ENCODE measurements at regions not wholly inside any gene's neighbourhood (a gene's known extent, or its start where the extent isn't known, plus 50 kb on each side); places are given as distances from the start of the nearest gene placed in this dataset.

DNA sequence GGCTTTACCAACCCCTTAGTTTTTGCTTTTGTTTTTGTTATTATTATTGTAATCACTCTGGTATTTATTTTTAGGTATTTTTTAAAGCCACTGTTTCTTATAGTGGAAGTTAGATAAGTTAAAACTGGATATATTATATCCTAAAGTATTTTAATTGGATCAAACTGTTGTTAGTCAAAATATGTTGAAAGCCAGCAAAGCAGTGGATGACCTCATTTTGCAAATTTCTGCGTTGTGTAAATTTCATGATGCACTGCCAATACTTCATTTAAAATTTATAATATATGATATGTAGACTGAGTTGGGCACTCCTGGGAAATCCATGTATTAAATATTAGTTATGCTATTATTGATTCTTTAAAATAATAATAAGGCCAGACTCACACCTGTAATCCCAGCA is 661.7 kb upstream of the NRXN1 start:
- no peaks in the 10 kb centered on the region for H3K36me3 Mint-ChIP-seq (ENCODE audit: low read depth)
- peaks cover 13% of the 10 kb centered on the region for H3K9me3 Mint-ChIP-seq
- no peaks in the 10 kb centered on the region for H3K4me1 Mint-ChIP-seq (ENCODE audit: low read depth)
- H3K27ac Mint-ChIP-seq, result no peak overlapping the region
- H3K4me3 Mint-ChIP-seq, result no peak overlapping the region
- DNase-seq (ENCODE audit: low spot score), result no peak
- H3K27me3 Mint-ChIP-seq (ENCODE audit: low read depth), result no peaks in the 10 kb centered on the region

DNA sequence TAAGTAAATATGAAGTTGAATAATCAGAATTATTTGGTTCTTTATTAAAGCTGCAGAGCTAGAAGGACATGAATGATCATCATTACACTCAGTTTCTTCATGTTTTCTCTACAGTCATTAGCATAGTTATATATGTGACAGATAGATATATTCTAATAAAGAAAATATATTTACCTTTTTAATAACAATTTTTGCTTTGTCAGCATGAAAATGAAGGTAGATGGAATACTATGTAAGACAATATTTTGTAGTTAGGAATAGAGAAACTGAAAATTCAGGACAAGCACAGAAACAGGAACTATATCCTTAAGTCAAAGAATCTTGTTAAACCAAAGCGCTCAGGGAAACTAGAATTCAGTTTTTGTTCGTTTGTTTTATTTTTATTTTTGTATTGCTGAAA is 649.9 kb upstream of the NRXN1 start:
- Mint-ChIP-seq H3K4me3 (no peak overlapping the region), H3K27ac (no peak overlapping the region), H3K36me3 (ENCODE audit: low read depth) (no peaks in the 10 kb centered on the region), H3K27me3 (ENCODE audit: low read depth) (no peaks in the 10 kb centered on the region), H3K9me3 (peaks cover 34% of the 10 kb centered on the region), H3K4me1 (ENCODE audit: low read depth) (no peaks in the 10 kb centered on the region)
- DNase-seq (ENCODE audit: low spot score), result no peak

DNA sequence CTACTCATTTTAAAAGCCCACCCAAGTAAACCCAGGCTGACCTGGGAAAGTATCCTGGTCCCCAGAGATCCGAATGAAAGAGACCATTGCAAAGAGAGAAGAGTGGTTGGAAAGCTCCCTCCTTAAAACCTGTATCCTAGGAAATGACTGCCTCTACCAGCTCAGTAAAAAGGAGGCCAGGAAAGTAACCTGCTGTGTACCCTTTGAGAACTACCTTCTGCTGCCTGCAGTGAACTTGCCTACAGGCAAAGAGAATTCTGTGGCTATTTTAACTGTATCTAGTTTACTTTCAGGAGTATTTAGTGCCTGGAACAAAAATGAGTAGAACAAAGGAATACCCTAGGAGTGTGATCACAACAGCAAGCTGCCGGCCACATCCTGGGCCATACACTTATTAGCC is 641.7 kb upstream of the NRXN1 start:
- Mint-ChIP-seq H3K4me3 (no peak overlapping the region), H3K27ac (no peak overlapping the region), H3K4me1 (ENCODE audit: low read depth) (no peaks in the 10 kb centered on the region), H3K9me3 (peaks cover 17% of the 10 kb centered on the region), H3K27me3 (ENCODE audit: low read depth) (no peaks in the 10 kb centered on the region), H3K36me3 (ENCODE audit: low read depth) (no peaks in the 10 kb centered on the region)
- DNase-seq (ENCODE audit: low spot score), result no peak

DNA sequence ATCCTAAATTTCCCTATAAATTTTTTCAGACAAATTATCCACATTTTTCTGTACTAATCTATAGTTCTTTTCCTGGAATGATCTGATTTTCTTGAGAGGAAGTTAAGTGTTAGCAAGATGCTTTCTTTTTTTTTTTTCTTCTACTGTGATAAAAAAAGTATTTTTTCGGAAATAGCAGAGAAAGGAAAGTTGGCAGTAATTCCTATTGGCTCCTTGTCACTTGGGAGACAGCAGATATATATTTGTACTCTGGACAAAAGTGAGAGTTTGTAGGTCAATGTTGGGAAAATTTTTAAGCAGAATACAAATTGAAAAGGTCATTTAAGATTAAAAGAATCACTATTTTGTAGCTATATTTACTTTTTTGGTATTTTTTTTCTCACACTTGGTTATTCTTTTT is 635.7 kb upstream of the NRXN1 start:
- Mint-ChIP-seq H3K9me3 (peaks cover 17% of the 10 kb centered on the region), H3K27ac (no peak overlapping the region), H3K4me3 (no peak overlapping the region), H3K27me3 (ENCODE audit: low read depth) (no peaks in the 10 kb centered on the region), H3K36me3 (ENCODE audit: low read depth) (no peaks in the 10 kb centered on the region), H3K4me1 (ENCODE audit: low read depth) (no peaks in the 10 kb centered on the region)
- DNase-seq (ENCODE audit: low spot score), result no peak

DNA sequence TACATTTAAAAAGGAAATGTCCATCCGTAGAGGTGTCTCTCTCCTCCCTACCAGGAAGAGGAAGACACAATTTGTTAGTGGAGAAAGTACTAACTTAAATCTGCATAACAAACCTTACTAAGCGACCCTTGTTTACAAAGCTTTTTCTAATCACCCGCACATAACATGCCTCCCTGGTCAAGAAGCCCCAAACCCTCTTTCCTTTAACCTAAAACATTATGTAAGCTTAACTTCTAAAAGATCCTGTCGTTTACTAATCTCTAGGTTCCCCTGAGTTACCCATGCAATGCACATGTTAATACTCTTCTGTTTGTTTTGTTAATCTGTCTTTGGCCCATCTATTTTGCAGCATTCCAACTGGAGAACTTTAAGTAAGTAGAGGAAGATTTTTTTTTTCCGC is 630.3 kb upstream of the NRXN1 start:
- H3K36me3 Mint-ChIP-seq (ENCODE audit: low read depth), result no peaks in the 10 kb centered on the region
- DNase-seq (ENCODE audit: low spot score), result no peak
- H3K9me3 Mint-ChIP-seq, result peaks cover 16% of the 10 kb centered on the region
- no peaks in the 10 kb centered on the region for H3K4me1 Mint-ChIP-seq (ENCODE audit: low read depth)
- no peak overlapping the region for H3K27ac Mint-ChIP-seq
- H3K4me3 Mint-ChIP-seq, result no peak overlapping the region
- H3K27me3 Mint-ChIP-seq (ENCODE audit: low read depth), result no peaks in the 10 kb centered on the region

DNA sequence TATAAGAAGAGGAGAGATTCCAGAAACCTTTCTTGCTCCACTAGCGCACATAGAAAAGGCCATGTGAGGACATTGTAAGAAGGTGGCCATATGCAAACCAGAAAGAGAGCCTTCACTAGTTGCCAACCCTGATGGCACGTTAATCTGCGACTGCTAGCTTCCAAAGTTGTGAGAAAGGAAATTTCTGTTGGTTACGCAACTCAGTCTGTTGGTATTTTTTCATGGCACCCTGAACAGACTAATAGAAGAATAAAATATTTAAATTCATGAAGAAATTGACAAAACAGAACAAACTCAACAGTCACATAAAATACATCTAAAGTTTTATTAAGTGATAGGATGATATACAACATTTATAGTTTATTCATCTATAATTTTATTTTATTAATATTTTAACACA is 625.9 kb upstream of the NRXN1 start:
- Mint-ChIP-seq H3K27me3 (ENCODE audit: low read depth) (no peaks in the 10 kb centered on the region), H3K27ac (no peak overlapping the region), H3K4me1 (ENCODE audit: low read depth) (no peaks in the 10 kb centered on the region), H3K4me3 (no peak overlapping the region), H3K9me3 (peaks cover 15% of the 10 kb centered on the region), H3K36me3 (ENCODE audit: low read depth) (no peaks in the 10 kb centered on the region)
- no peak for DNase-seq (ENCODE audit: low spot score)

DNA sequence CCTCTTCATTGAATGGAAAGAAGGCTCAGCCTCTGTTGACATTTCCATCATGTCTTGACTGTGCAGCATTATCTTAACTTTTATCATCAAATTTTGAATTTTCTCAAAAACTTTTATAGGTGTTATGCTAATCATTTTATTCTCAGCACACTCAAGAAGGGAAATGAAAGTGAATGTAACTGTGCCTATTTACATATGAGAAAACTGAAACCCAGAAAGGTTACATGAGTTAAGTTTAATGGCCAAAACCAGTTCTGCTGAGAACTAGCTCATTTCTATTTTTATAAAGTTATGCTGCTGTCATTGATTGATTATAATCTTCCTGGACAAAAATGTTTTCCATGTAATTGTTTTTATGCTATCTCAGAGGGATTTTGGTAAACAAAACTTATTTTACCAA is 618.8 kb upstream of the NRXN1 start:
- no peak overlapping the region for H3K27ac Mint-ChIP-seq
- no peaks in the 10 kb centered on the region for H3K27me3 Mint-ChIP-seq (ENCODE audit: low read depth)
- no peak for DNase-seq (ENCODE audit: low spot score)
- no peaks in the 10 kb centered on the region for H3K4me1 Mint-ChIP-seq (ENCODE audit: low read depth)
- peaks cover 33% of the 10 kb centered on the region for H3K9me3 Mint-ChIP-seq
- no peak overlapping the region for H3K4me3 Mint-ChIP-seq
- no peaks in the 10 kb centered on the region for H3K36me3 Mint-ChIP-seq (ENCODE audit: low read depth)

DNA sequence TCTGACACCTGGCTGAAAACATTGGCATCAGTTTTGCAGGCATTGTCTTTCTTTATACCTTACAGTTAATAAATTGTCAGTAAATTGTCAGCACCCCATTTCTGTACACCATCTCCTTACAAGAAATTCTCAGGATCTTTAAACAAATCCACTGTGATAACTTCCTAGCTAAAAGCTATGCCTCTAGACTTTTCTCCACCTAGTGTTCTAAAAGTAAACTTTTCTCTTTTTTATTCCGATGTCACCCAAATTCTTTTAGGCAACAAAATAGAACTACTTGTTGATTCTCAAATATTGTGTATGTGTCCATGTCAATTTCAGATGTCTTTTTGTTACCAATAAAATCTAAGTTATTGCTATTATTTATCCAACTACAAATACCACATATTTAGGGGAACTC is 617.4 kb upstream of the NRXN1 start:
- Mint-ChIP-seq H3K27ac (no peak overlapping the region), H3K4me1 (ENCODE audit: low read depth) (no peaks in the 10 kb centered on the region), H3K27me3 (ENCODE audit: low read depth) (no peaks in the 10 kb centered on the region), H3K4me3 (no peak overlapping the region), H3K9me3 (peaks cover 40% of the 10 kb centered on the region), H3K36me3 (ENCODE audit: low read depth) (no peaks in the 10 kb centered on the region)
- DNase-seq (ENCODE audit: low spot score), result no peak

DNA sequence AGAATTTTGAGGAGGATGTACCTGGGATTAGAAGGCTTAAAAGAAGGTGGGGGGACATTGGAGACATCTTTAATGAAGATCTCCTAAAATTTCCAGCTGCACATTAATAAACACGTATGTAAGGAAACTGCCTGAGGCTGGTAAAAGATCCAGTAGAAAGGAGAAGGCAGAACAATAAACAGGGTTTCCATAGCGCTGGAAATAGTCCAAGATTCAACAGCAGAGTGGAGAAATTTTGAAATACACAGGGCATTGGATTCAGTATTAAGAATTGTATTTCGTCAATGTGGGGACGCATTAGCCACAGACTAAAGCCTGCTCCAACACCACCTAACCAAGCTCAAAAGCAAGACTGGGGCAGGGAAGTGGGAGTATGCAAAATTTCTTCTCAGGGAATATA is 606.9 kb upstream of the NRXN1 start:
- DNase-seq (ENCODE audit: low spot score), result no peak
- peaks cover 65% of the 10 kb centered on the region for H3K9me3 Mint-ChIP-seq
- H3K4me1 Mint-ChIP-seq (ENCODE audit: low read depth), result no peaks in the 10 kb centered on the region
- no peaks in the 10 kb centered on the region for H3K27me3 Mint-ChIP-seq (ENCODE audit: low read depth)
- no peak overlapping the region for H3K4me3 Mint-ChIP-seq
- no peaks in the 10 kb centered on the region for H3K36me3 Mint-ChIP-seq (ENCODE audit: low read depth)
- no peak overlapping the region for H3K27ac Mint-ChIP-seq

DNA sequence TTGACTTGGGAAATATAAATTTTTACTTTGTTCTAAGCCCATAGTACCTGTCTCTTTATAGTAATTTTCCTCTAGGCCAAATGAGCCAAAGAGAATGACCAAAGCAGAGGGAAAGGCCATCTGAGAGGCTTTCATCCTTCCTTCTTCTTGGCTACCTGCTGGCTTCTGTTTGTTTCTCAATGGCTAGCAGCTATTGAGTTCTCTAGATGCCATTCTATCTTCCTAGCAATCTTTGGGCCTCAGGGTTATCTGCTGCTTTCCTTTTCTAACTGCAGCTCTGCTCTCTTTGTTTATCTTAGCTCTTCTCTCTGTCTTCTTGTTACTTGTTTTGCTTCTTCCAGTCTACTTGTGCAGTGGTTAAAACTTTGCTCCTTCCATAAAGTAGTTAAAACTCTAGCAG is 601.1 kb upstream of the NRXN1 start:
- no peaks in the 10 kb centered on the region for H3K4me1 Mint-ChIP-seq (ENCODE audit: low read depth)
- H3K9me3 Mint-ChIP-seq, result peaks cover 47% of the 10 kb centered on the region
- no peaks in the 10 kb centered on the region for H3K36me3 Mint-ChIP-seq (ENCODE audit: low read depth)
- no peaks in the 10 kb centered on the region for H3K27me3 Mint-ChIP-seq (ENCODE audit: low read depth)
- DNase-seq (ENCODE audit: low spot score), result no peak
- H3K27ac Mint-ChIP-seq, result no peak overlapping the region
- no peak overlapping the region for H3K4me3 Mint-ChIP-seq

DNA sequence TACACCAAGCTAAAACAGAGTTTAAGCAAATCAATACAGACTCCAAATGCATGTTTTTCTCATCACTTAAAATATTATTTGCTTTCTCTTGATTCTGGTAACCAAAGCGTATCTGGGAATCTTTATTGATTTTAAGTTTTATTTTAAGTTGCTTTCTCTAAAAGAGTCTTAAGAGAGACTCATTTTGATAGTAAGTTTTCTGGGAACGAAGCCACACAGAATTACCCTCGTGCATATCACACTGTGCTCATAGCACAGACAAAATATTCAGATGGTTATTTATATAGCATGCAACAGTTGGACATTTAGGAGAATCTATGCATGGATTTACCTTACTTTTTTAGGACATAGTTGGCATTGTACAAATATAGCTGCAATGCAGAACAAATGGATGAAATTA is 597.5 kb upstream of the NRXN1 start:
- no peak overlapping the region for H3K27ac Mint-ChIP-seq
- H3K4me3 Mint-ChIP-seq, result no peak overlapping the region
- no peaks in the 10 kb centered on the region for H3K36me3 Mint-ChIP-seq (ENCODE audit: low read depth)

DNA sequence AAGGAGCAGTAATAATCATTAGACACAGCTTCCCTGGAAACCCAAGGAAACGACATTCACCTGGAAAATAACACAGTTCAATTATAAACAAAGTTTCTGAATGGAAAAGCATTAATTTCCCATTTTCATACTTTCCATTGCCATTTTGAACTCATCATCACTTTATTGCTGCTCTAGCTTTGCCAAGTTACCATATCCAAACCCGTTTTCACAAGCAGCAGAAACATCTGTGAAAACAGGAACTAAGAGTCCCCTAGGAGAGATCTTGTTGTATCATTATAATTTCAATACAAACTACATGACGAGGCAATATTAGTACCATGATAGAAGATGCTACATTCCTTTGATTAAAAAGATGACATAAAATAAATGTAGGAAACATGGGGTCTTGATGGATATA is 597.0 kb upstream of the NRXN1 start:
- Mint-ChIP-seq H3K27ac (no peak overlapping the region), H3K36me3 (ENCODE audit: low read depth) (no peaks in the 10 kb centered on the region), H3K4me3 (no peak overlapping the region), H3K27me3 (ENCODE audit: low read depth) (no peaks in the 10 kb centered on the region), H3K9me3 (peaks cover 26% of the 10 kb centered on the region), H3K4me1 (ENCODE audit: low read depth) (no peaks in the 10 kb centered on the region)
- DNase-seq (ENCODE audit: low spot score), result no peak

More for the DNA sequence above, 597.5 kb upstream of the NRXN1 start:
- no peaks in the 10 kb centered on the region for H3K27me3 Mint-ChIP-seq (ENCODE audit: low read depth)
- no peak for DNase-seq (ENCODE audit: low spot score)
- H3K4me1 Mint-ChIP-seq (ENCODE audit: low read depth), result no peaks in the 10 kb centered on the region
- peaks cover 26% of the 10 kb centered on the region for H3K9me3 Mint-ChIP-seq

DNA sequence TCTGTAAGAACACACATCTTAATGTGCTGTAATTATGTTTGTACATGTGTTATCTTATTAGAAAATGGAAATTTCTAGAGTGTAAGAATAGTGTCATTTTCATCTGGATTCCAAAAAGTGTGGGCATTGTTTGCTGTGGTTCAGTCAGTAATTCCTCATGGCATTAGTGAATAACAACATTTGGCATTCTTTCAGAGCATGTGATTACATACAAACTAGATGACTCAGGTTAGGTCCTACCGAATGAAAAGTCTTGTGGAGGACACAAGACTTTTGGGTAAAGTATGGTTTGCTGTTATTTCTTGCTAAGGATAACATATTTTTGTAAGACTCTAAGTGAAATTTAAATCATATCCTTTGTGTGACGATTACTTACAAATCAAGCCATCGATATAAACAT is 593.1 kb upstream of the NRXN1 start:
- peaks cover 47% of the 10 kb centered on the region for H3K9me3 Mint-ChIP-seq
- DNase-seq (ENCODE audit: low spot score), result no peak

DNA sequence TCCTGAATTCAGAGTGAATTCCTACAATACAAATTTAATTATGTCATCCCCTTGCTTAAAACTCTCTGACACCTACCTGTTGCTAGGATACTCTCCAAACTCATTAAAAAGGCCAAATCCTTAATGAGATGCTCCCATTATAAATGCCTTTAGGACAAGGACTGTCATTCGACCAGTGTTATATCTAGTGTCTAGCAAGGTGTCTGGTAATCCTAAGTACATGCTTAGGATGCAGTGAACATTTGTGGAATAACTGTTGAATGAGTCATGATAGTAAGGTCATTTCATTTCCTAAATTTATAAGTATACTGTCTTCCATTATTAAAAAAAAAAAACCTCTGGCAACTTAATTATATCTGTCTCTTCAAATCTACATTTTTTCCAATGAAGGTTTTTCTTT is 588.9 kb upstream of the NRXN1 start:
- Mint-ChIP-seq H3K9me3 (peaks cover 65% of the 10 kb centered on the region), H3K27ac (no peak overlapping the region), H3K36me3 (ENCODE audit: low read depth) (no peaks in the 10 kb centered on the region), H3K27me3 (ENCODE audit: low read depth) (no peaks in the 10 kb centered on the region), H3K4me3 (no peak overlapping the region), H3K4me1 (ENCODE audit: low read depth) (no peaks in the 10 kb centered on the region)
- no peak for DNase-seq (ENCODE audit: low spot score)

More for the DNA sequence above, 593.1 kb upstream of the NRXN1 start:
- Mint-ChIP-seq H3K27me3 (ENCODE audit: low read depth) (no peaks in the 10 kb centered on the region), H3K4me1 (ENCODE audit: low read depth) (no peaks in the 10 kb centered on the region), H3K36me3 (ENCODE audit: low read depth) (no peaks in the 10 kb centered on the region), H3K27ac (no peak overlapping the region), H3K4me3 (no peak overlapping the region)

DNA sequence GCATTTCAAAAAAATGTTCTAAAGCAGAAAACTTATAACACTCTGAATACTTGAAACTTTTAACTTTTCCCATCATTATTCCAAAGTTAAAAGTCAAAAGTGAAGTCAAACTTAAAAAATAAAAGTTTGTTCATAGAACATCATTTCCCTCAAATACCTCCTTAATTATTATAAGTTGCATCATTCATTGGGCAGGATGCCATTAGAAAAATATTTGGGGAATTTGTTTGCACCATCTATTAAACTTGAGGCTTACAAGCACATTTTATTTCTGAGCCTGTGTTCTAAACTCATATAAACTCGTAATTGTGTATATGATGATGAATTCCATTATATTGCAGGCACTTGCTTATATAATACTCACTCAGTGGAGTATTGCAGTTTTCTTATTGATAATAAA is 588.0 kb upstream of the NRXN1 start:
- no peaks in the 10 kb centered on the region for H3K27me3 Mint-ChIP-seq (ENCODE audit: low read depth)
- no peak for DNase-seq (ENCODE audit: low spot score)
- no peaks in the 10 kb centered on the region for H3K36me3 Mint-ChIP-seq (ENCODE audit: low read depth)
- H3K4me1 Mint-ChIP-seq (ENCODE audit: low read depth), result no peaks in the 10 kb centered on the region
- no peak overlapping the region for H3K27ac Mint-ChIP-seq
- H3K4me3 Mint-ChIP-seq, result no peak overlapping the region
- peaks cover 64% of the 10 kb centered on the region for H3K9me3 Mint-ChIP-seq
